PC-9 (cell line): ENCODE measurements at regions not wholly inside any gene's neighbourhood (a gene's known extent, or its start where the extent isn't known, plus 50 kb on each side); places are given as distances from the start of the nearest gene placed in this dataset.

Experiments
- BruUV-seq: library from RNA; stranded (reverse); fragments of 400-500 nt; replicated peaks from 2 replicates; lab custom pipeline; 2021; lab: Mats Ljungman, UMichigan
- CTCF ChIA-PET: fragments of 300-600 bp; sonication (Branson Sonifier 250); formaldehyde crosslinking; loops from one replicate; lab custom pipeline; 2022; ENCODE audit warnings: antibody characterized with exemption; lab: Charles Lee
- POLR2A ChIA-PET: fragments of 300-600 bp; sonication (Branson Sonifier 250); formaldehyde crosslinking; loops from one replicate; lab custom pipeline; 2022; ENCODE audit warnings: antibody characterized with exemption; ENCODE audit not compliant: unreplicated experiment; lab: Charles Lee
- DNase-seq, 2 experiments: peaks; one replicate each; pipeline versions ENCODE4 v3.0.0 to v3.0.0-alpha.2; 2015 to 2022; ENCODE audit warnings: mixed read lengths in 1 of 2
- H2AFZ ChIP-seq: fragments of 200-600 bp; sonication (generic); 2 replicates; pipeline ENCODE4 v1.8.1; 2017; ENCODE audit warnings: antibody characterized with exemption
- H3F3A ChIP-seq: fragments of 200-600 bp; sonication (generic); 2 replicates; pipeline ENCODE4 v1.8.1; 2017; ENCODE audit warnings: antibody characterized with exemption, mild to moderate bottlenecking, low read depth; ENCODE audit not compliant: insufficient read depth
- H3K27ac ChIP-seq: fragments of 200-600 bp; sonication (generic); 2 replicates; pipeline ENCODE4 v1.6.1; 2016; ENCODE audit warnings: mixed run types
- H3K27me3 ChIP-seq: fragments of 200-600 bp; sonication (generic); 2 replicates; pipeline ENCODE4 v1.6.1; 2016; ENCODE audit warnings: low read depth, mixed run types; ENCODE audit not compliant: insufficient read depth
- H3K36me3 ChIP-seq: fragments of 200-600 bp; sonication (generic); 2 replicates; pipeline ENCODE4 v1.6.1; 2016; ENCODE audit warnings: low read depth, mixed run types
- H3K4me1 ChIP-seq: fragments of 200-600 bp; sonication (generic); replicated peaks from 2 replicates; pipeline ENCODE4 v1.6.1; 2016; ENCODE audit warnings: mixed run types; ENCODE audit not compliant: insufficient read depth
- H3K4me2 ChIP-seq: fragments of 200-600 bp; sonication (generic); 2 replicates; pipeline ENCODE4 v1.6.1; 2017; ENCODE audit warnings: mixed run types
- H3K4me3 ChIP-seq: fragments of 200-600 bp; sonication (generic); 2 replicates; pipeline ENCODE4 v1.6.1; 2016; ENCODE audit warnings: mixed run types
- H3K79me2 ChIP-seq: fragments of 200-600 bp; sonication (generic); 2 replicates; pipeline ENCODE4 v1.6.1; 2017; ENCODE audit warnings: low read depth, mixed run types
- H3K9me2 ChIP-seq: fragments of 200-600 bp; sonication (generic); 2 replicates; pipeline ENCODE4 v1.8.1; 2017; ENCODE audit warnings: mild to moderate bottlenecking; ENCODE audit not compliant: insufficient read depth
- H3K9me3 ChIP-seq: fragments of 200-600 bp; sonication (generic); 2 replicates; pipeline ENCODE4 v1.8.1; 2016; ENCODE audit warnings: low read depth; ENCODE audit not compliant: insufficient read depth
- H4K20me1 ChIP-seq: fragments of 200-600 bp; sonication (generic); 2 replicates; pipeline ENCODE4 v1.8.1; 2017; ENCODE audit not compliant: insufficient read depth
- CTCF ChIP-seq: fragments of 200-600 bp; sonication (generic); conservative IDR thresholded peaks from 2 replicates; pipeline ENCODE4 v1.6.1; 2017; ENCODE audit warnings: mixed run types, antibody characterized with exemption, mild to moderate bottlenecking, moderate library complexity
- EZH2 ChIP-seq: fragments of 200-600 bp; sonication (generic); IDR thresholded peaks from 2 replicates; pipeline ENCODE4 v1.8.0; 2017; ENCODE audit warnings: antibody characterized with exemption, low read depth
- intact Hi-C: fragments of 100-400 bp; cut with micrococcal nuclease; formaldehyde crosslinking; loops from one replicate; pipeline ENCODE4 v1.10.0; 2022; ENCODE audit not compliant: unreplicated experiment

- DNase-seq = no peak
- no TSS peak for BruUV-seq
- no peak overlapping the region for H3K4me2 ChIP-seq
- no peaks in the 10 kb centered on the region for H4K20me1 ChIP-seq
- CTCF ChIA-PET = no interaction called here
- H3K27me3 ChIP-seq = peaks cover 83% of the 10 kb centered on the region
- H3K79me2 ChIP-seq = no peaks in the 10 kb centered on the region
- TF ChIP-seq CTCF = no peak
- no peak for TF ChIP-seq EZH2
- no peaks in the 10 kb centered on the region for H3F3A ChIP-seq
- no peaks in the 10 kb centered on the region for H3K36me3 ChIP-seq
- H2AFZ ChIP-seq = no peak overlapping the region
- no peak overlapping the region for H3K4me3 ChIP-seq
- H3K9me2 ChIP-seq = no peaks in the 10 kb centered on the region
- no peaks in the 10 kb centered on the region for H3K4me1 ChIP-seq
- POLR2A ChIA-PET = no interaction called here
- no peak overlapping the region for H3K27ac ChIP-seq
- no peaks in the 10 kb centered on the region for H3K9me3 ChIP-seq
- intact Hi-C loops = no loop called here
These were observed 324.2 kb downstream of the MIAT start for GRCh38 chr22:26981541-26981940.

GRCh38 chr22:26983311-26983710 is 325.9 kb downstream of the MIAT start:
- TF ChIP-seq CTCF (no peak), EZH2 (no peak)
- intact Hi-C loops = no loop called here
- Histone ChIP-seq H2AFZ (no peak overlapping the region), H3K9me3 (no peaks in the 10 kb centered on the region), H3K27me3 (peaks cover 73% of the 10 kb centered on the region), H4K20me1 (no peaks in the 10 kb centered on the region), H3K79me2 (no peaks in the 10 kb centered on the region), H3K4me2 (no peak overlapping the region), H3K36me3 (no peaks in the 10 kb centered on the region), H3K9me2 (no peaks in the 10 kb centered on the region), H3K4me3 (no peak overlapping the region), H3K4me1 (no peaks in the 10 kb centered on the region), H3F3A (no peaks in the 10 kb centered on the region), H3K27ac (no peak overlapping the region)
- no TSS peak for BruUV-seq
- CTCF ChIA-PET = no interaction called here
- POLR2A ChIA-PET = interaction anchor here (0.7 kb wide), 1 partner anchor 403 kb away, joined by 3 read pairs; no protein-coding TSS in a partner anchor
- no peak for DNase-seq

- POLR2A ChIA-PET = no interaction called here
- CTCF ChIA-PET = no interaction called here
- TF ChIP-seq CTCF (no peak), EZH2 (no peak)
- intact Hi-C loops = no loop called here
- Histone ChIP-seq H3K9me3 (no peaks in the 10 kb centered on the region), H3K79me2 (no peaks in the 10 kb centered on the region), H3K4me3 (no peak overlapping the region), H3K9me2 (no peaks in the 10 kb centered on the region), H3K4me1 (no peaks in the 10 kb centered on the region), H3K27ac (no peak overlapping the region), H3K27me3 (peaks cover 64% of the 10 kb centered on the region), H3K36me3 (no peaks in the 10 kb centered on the region), H3F3A (no peaks in the 10 kb centered on the region), H2AFZ (no peak overlapping the region), H3K4me2 (no peak overlapping the region), H4K20me1 (no peaks in the 10 kb centered on the region)
- no peak for DNase-seq
- no TSS peak for BruUV-seq
These were observed 327.8 kb downstream of the MIAT start for GRCh38 chr22:26985206-26985605.
